ENCODE measurements at regions not wholly inside any gene's neighbourhood (a gene's known extent, or its start where the extent isn't known, plus 50 kb on each side); places are given as distances from the start of the nearest gene placed in this dataset.

DNA sequence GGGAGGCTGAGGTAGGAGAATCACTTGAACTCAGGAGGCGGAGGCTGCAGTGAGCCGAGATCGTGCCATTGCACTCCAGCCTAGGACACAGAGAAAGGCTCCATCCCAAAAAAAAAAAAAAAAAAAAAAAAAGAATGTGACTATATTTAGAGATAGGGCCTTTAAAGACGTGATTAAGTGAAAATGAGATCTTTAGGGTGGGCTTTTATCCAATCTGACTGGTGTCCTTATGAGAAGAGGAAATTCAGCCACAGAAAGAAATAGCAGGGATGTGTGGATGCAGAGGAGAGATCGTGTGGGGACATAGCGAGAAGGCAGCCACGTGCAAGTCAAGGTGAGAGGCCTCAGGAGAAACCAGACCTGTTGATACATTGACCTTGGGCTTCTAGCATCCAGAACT, 69.9 kb upstream of the ACSL3 start:
- H3K4me3 ChIP-seq (ENCODE audit: low read depth, low read length), result no peak overlapping the region
- TF ChIP-seq, protein P1, sequence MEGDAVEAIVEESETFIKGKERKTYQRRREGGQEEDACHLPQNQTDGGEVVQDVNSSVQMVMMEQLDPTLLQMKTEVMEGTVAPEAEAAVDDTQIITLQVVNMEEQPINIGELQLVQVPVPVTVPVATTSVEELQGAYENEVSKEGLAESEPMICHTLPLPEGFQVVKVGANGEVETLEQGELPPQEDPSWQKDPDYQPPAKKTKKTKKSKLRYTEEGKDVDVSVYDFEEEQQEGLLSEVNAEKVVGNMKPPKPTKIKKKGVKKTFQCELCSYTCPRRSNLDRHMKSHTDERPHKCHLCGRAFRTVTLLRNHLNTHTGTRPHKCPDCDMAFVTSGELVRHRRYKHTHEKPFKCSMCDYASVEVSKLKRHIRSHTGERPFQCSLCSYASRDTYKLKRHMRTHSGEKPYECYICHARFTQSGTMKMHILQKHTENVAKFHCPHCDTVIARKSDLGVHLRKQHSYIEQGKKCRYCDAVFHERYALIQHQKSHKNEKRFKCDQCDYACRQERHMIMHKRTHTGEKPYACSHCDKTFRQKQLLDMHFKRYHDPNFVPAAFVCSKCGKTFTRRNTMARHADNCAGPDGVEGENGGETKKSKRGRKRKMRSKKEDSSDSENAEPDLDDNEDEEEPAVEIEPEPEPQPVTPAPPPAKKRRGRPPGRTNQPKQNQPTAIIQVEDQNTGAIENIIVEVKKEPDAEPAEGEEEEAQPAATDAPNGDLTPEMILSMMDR (IDR thresholded peaks at IDR 0.05; ENCODE audit: low read depth, low read length, missing control alignments), result no peak
- no peak for DNase-seq (ENCODE audit: low read depth)

DNA sequence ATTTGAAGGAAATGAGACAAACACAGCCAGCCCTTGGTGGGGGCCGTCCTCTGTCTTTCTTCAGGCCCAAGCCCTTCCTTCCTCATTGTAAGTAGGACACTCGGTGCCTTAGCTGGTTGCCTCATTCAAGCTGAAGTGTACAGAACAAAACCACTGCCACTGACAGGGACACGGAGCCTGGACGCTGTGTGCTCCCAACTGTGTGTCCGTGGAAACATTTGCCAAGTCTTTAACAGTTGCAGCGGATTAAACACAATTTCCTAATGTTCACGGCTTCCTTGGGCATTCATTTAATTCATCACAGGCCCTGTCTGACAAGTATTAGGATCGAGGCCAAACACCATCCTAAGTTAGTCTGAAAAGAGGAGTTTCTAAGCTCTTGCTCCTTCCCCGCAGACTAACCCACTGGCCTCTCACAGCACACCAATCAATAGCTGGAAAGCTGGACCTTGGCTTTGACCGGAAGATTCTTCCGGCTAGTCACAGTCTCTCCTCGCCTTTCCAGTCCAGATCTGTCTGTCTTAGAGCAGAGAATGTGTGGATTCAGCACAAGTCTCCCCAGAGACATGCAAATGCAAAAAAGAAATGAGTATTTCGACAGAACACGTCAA, 68.7 kb upstream of the ACSL3 start:
- H3K4me3 ChIP-seq (ENCODE audit: low read depth, low read length), result no peak overlapping the region
- no peak for DNase-seq (ENCODE audit: low read depth)
- TF ChIP-seq, protein P1 (IDR thresholded peaks at IDR 0.05; ENCODE audit: low read depth, low read length, missing control alignments), result no peak

DNA sequence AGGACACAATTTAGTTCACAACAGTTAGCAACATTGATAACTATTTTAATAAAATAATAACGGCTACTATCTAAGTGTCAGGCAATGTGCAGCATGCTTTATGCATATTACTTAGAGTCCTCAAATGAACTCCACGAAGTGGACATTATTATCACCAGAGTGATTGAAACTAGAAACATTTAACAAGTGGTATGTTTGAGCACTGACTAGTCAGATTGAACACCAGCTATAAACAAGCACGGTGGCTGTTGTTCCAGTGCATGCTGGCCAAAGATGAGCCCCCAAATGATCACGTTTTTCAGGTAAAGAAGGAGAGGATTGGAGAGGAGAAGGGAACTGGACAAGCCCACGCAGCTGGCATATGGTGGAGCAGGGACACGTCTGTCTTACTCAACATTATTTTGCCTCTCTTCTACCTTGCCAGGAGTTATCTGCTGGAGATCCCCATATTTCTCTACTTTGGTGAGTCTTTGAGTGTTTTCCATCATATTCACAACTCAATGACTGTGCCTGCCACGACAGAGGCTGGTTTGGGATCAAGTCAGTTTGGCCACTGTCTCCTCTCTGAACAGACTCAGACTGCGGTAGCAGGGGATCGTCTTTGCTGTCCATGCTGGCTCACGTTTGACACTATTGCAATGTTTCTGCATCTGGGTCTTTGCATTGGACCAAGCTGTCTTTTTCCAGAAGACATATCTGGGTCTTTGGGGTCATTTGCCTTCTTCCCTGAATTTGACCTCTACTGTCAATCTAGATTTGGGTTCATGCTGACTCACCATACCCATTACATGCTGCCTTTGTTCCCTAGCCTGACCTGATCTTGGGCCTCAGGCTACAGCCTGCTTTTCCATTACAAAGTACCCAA, 66.0 kb upstream of the ACSL3 start:
- TF ChIP-seq, protein P1 (IDR thresholded peaks at IDR 0.05; ENCODE audit: low read depth, low read length, missing control alignments), result no peak
- no peak for DNase-seq (ENCODE audit: low read depth)
- no peak overlapping the region for H3K4me3 ChIP-seq (ENCODE audit: low read depth, low read length)

DNA sequence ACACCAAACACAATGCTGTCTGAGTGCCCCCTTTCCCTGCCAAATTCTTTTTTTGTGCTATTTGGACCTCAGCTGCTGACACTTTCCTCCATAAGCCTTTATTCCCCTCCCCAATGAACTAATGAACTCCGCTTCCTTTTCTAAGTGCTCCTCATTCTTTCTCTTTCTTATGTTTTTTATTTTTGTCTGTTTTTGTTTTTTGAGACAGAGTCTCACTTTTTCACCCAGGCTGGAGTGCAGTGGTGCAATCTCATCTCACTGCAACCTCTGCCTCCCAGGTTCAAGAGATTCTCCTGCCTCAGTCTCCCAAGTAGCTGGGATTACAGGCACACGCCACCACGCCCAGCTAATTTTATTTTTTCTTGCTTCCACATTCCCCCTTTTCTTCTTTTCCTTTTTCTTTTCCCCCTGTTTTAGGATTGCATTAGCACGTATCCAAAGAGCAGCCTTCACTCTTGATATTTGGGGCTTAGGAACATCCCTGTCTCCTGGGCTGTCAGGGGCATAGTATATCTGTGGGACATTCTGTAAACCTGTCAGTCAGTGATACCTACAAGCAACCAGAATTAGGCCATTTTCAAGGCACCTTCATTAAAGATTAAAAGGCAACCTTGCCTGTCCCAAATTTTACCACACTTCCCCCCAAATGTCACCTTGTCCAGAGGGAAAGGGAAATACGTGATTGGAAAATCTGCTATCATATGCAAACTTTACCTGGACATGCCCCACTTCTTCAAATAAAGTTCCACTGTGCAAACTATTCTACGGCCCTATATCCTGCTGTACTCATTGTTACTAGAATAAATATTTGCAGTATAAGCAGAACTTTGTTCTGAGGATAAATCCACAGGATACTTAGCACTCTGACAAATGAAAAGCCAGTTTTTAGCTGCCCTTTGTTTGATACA, 65.1 kb upstream of the ACSL3 start:
- DNase-seq (ENCODE audit: low read depth), result no peak
- H3K4me3 ChIP-seq (ENCODE audit: low read depth, low read length), result no peak overlapping the region
- TF ChIP-seq, protein P1 (IDR thresholded peaks at IDR 0.05; ENCODE audit: low read depth, low read length, missing control alignments), result no peak

DNA sequence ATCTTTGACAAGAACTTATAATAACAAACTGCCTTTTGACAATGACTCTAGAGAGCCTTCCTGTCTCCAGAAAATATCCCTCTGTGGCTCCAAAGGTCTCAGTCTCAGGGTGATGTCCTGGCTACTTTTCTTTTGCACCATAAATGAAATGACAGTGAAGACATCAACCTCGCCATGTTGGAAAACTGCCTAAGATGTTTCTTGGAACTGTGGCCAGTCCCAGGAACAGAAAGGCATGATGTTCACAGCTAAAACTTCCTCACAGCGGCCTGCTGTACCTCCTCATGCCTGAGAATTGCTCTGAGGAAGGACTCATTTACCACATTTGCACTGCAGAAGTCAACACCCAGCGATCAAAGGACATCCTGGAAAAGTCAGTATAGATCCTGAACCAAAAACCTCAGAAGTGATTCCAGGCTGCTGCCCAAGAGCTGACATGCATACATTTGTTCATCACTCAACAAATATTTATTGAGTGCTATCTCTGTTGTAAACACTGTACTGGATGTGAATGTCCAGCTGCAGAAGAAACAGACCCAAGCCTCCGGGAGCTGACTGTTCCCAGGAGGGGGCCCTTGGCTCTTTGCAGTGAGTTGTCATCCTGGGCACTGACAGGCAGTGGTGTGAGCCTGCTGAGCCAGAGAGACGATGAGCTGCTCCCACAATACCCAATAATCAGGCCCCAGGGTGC, 64.3 kb upstream of the ACSL3 start:
- TF ChIP-seq, protein P1 (IDR thresholded peaks at IDR 0.05; ENCODE audit: low read depth, low read length, missing control alignments), result no peak
- no peak for DNase-seq (ENCODE audit: low read depth)
- no peak overlapping the region for H3K4me3 ChIP-seq (ENCODE audit: low read depth, low read length)

DNA sequence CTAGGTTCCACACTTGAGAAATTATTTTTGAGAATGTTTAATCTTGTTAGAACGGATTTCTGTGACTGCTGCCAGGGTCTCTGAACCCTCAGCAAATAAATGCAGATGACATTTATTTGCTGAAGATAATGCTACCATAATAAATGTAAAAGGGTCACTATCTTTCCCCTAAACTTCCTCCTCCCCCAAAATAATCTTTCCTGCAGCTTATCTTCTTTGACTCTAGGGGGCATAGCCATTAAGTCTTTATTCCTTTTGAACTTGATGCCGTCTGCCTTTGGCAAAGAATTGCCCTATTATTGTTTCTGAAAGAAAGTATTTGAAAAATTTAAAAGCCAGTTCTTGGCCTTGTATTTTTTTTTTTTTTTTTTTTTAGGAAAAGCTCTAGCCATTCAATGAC, 63.6 kb upstream of the ACSL3 start:
- TF ChIP-seq, protein P1 (IDR thresholded peaks at IDR 0.05; ENCODE audit: low read depth, low read length, missing control alignments), result peak; percentile 56
- H3K4me3 ChIP-seq (ENCODE audit: low read depth, low read length), result no peak overlapping the region
- DNase-seq (ENCODE audit: low read depth), result no peak

Data from GM12864 (cell line).